Ureter (tissue), 1 donor: ENCODE measurements at regions not wholly inside any gene's neighbourhood (a gene's known extent, or its start where the extent isn't known, plus 50 kb on each side); places are given as distances from the start of the nearest gene placed in this dataset.

Source experiments
- DNase-seq: peaks from one replicate; pipeline ENCODE4 v3.0.0-alpha.2; 2020; ENCODE audit warnings: low spot score
- donor health status: DM: yes; HTN: yes; CAD: no.

DNA sequence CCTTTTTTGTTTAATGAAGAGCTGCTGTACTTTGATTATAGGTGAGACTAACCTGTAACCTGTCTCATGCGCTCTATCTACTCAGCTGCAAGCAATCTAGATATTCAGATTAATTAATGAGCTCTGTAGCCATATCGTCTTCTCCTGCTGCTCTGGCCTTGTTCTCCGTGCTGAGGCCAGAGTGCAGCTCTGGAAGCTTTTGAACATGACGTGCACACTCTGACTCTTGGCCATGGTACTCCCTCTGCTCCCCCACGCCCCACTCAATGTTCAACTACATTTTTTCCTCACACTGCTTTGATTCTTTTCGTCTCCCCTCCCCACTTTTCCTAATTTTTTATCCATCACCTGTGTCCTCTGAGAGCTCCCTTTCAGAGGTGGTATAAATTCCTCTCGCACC, 751.8 kb downstream of the FGF9 start:
- DNase-seq = no peak

- no peak for DNase-seq
Observed at GRCh38 chr13:22423261-22423660, 752.4 kb downstream of the FGF9 start.

- DNase-seq = no peak
Observed at GRCh38 chr13:22425087-22425486, 754.2 kb downstream of the FGF9 start.

- no peak for DNase-seq
Observed at GRCh38 chr13:22427066-22427465, 753.7 kb upstream of the SGCG start.

DNA sequence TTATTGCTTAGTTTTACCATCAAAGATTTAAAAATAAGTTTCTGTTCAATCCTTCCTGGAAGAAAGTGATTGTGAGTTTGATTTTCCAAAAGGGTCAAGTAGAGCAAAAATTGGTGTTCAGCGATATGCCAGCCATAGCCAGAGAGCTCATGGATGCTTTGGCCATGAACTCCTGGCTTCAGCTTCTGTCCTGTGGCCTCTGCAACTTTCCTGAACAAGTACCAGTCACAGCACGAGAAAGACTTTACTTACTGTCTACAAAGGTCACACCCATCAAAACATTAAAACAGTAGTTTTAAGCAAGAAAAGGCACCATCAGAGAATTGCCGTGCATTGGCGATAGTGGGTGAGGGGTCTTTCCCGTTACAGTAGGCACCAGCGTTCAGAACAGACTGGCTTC, 753.0 kb upstream of the SGCG start:
- no peak for DNase-seq

DNA sequence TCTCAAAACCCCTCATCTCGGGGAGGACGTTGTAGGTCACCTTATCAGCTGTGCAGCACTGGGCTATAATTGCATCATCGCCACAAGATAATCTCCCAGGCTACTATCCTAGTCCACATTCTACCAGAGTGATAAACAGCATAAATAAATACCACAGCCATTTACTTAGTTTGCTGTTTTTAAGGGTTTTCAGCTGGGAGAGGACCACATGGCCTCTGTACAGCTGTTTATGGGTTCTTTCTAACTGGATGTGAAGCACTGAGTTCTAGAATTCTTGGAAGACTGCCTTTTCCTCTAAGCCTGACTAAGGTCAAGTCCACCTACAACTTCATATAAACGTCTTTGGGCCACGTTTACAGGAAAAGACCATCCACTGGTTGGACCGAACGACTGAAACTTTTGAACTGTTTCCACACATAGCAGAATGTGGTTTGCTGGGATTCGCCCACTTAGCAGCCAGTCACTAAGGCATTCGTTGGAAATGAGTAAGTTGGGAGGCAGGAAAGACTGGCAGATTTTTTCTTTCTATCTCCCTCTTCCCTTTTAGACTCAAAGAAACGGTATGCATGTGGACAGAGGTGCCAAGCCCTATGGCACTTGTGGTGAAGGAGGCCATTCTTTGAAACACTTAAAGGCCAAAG, 752.5 kb upstream of the SGCG start:
- DNase-seq = no peak

- no peak for DNase-seq
Observed at GRCh38 chr13:22432690-22433089, 748.1 kb upstream of the SGCG start.

GRCh38 chr13:22447132-22447886, 733.5 kb upstream of the SGCG start:
- DNase-seq = no peak

DNA sequence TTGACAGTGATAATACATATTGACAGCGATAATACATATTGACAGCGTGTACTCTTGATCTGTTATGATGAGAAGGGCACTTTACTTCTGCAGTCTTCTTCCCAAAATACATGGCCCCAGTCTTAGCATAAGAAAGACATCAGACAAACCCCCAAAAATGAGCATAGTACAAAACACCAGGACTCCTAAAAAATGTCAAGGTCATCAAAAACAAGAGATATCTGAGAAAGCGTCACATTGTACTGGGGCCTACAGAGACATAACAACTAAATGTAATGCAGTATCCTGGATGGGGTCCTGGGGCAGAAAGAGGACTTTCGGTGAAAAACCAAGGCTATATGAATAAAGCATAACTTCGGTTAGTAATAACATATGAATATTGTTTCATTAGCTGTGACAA, 731.5 kb upstream of the SGCG start:
- DNase-seq = no peak

DNA sequence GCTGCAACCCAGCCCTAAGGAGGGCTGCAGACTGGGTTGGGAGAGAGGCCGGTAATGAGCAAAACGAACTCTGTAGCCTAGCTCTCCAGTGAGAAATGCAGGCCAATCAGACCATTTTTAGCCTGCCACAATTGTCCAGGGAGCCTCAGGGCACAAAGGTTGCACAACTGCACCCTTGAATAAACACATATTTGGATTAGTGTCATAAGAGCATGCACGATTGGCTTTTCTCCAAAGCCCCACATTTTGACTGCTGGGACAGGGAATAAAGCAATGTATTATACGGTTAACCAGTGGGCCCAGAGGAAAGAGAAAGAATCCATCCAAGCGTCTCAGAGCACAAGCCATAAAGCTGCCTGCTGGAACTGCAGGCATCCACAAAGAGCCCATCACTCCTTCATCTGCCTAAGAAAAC, 729.4 kb upstream of the SGCG start:
- DNase-seq = no peak

DNA sequence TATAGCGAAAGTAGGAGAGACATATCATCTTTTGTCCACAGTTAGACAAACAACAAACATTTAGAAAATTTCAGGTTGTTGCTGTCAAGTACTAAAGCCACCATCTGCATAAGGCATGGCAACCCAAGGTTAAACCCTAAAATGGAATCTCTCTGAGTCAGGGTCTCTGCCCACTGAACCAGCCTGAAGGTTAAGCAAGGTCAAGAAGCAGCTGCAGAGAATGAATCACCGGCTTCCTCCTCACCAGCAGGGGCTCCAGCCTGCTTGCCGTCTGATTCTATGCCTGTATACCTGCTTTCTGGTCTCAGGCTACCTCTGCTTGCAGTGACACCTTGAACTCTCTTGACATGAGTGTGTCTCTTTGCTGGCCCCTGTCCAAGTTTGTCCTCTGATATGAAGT, 726.2 kb upstream of the SGCG start:
- DNase-seq = no peak

DNA sequence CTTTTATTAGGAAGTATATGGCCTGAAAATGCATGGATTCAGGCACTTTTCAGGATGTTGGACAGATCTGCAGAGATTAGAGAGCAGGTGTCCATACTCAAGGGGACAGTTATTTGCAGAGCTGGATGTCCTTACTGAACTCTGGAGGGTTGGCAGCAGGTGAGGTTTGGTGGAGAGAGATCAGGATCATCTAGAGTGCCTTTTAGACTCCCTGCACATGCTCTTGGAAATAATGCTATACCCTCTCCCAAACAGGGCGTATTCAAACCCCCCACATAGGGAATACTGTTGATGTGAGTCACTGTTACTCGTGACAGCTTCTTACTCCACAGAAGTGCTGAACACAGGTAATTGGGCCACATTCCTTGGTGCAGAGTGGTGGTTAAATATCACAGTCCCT, 725.7 kb upstream of the SGCG start:
- no peak for DNase-seq

GRCh38 chr13:22461854-22462490, 718.8 kb upstream of the SGCG start:
- no peak for DNase-seq

GRCh38 chr13:22463089-22463488, 717.7 kb upstream of the SGCG start:
- DNase-seq = no peak

DNA sequence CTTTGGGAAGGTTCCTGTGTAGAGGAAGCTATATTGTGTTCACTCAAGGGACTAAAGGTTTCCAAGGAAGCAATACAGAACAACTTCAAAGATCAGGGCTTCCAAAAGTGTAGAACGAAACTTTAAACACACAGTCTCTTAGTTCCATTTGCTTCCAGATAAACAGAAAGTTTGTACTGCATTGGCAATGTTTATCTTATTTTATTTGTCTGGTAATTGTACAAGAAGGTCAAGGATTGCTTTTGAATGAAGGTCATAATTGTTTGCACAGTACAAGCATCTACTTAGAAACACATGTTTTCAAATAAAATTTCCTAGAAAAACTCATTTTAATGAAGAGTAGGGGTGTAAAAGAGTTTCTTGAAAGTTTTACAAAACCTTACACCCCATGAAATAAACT, 712.7 kb upstream of the SGCG start:
- DNase-seq = no peak

GRCh38 chr13:22468824-22469223, 712.0 kb upstream of the SGCG start:
- no peak for DNase-seq

DNA sequence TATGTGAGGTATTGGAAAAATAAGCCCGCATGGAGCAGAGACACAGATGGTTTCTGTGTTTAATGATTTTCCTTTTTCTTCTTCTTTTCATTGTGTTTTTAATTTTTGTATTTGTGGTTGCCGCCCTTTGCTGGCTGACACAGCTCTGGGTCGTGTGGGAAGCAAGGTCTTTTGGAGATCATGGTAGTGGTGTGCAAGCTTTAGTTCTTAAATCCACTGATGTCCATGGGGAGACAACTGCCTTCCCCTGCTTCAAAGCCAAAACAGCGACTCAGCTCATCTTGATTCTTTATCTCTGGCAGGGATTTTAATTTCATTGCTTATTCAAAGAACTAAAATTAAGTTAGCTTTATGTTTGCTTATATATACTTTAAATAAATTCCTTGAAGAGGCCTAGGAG, 711.3 kb upstream of the SGCG start:
- no peak for DNase-seq

DNA sequence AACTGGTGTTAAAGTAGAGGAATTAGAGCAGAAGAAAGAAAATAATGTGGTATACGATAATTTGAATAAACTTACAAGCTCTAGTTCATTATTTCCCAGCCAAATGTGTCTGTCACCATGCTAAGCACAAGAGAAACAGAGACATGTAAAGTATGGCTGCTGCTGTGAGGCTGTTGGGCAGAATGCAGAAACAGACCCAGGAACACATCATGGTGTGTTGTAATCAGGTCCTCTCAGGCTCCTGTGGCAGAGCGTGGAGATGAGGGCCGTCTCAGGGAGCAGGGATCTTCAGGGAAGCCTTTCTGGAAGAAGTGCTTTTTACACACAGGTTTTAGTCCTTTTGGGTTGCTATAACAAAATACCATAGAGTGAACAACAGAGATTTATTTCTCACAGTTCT, 710.7 kb upstream of the SGCG start:
- no peak for DNase-seq

DNA sequence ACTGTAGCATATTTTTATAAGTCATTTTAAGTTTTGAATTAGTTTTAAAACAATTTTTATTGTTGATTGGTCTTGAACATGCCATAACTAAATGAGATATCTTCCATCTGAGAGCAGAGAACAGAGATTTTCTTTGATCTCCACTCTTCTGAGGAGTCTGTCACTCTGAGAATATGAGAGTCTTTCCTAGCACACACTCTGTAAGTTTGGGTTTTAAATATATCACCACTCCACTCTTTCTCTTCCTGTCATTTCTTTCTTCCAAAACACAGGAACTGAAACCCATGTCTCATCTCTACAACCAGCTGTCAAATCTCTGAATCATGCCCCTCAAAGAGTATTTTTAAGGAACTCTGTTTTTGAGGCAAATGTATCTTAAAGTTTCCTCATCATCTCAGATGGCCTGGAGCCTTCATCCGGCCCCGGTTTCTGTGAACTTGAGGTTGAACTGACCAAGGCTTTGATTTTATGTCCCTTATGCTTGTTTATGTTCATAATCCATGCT, 698.2 kb upstream of the SGCG start:
- no peak for DNase-seq

DNA sequence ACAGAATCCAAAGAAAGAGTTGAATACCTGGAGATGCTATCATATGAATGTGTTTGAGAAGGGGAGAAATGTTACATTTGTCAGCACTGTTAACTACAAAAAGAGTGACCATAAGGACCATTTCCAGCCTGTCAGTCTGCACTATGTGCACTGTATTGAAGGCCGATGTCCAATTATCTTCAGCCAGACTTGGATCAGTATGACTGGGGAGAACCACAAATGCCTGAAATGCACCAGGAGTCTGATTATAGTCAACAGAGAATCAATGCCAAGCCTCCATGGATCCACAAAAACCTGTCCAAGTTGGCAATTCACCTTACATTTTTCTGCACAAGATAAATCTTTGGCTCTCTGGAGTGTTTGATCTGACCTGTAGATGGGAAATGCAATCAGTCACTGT, 697.5 kb upstream of the SGCG start:
- no peak for DNase-seq

DNA sequence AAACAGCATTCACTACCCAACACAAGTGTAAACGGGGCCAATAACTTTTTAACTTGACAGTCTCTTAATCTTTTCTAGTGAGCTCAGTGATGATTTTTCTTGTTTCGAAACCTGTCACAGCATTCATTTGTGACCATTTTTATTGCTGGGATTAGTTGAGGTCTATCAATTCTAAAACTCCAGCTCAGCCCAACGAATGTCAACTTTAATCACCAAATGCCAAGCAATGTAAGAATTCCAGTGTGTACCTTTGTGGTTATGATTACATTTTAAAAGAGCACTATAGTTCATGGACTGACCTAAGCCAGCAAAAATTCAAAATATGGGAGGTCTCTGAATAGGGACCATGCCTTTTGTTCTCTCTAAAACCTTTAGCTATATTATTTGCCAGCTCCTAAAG, 694.3 kb upstream of the SGCG start:
- no peak for DNase-seq

DNA sequence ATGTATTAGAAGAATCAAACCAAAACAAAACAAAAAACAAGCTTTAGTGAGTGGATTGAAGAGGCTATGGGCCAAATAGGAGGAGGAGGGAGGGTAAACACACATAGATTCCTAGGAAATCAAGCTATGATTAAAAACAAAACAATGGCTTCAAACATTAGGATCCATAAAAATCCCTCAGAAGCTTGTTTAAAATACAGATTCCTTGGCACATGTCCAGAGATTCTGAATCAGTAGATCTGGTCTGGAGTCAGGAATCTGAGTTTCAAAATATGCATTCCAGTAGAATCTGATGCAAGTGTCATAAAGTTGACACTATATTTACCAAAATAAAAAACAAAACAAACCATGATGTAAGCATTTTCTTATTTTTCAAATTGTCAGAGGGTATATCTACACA, 692.8 kb upstream of the SGCG start:
- DNase-seq = no peak

GRCh38 chr13:22489771-22490170, 691.0 kb upstream of the SGCG start:
- DNase-seq = no peak
